Islet precursor cell (in vitro differentiated cells): ENCODE measurements at regions not wholly inside any gene's neighbourhood (a gene's known extent, or its start where the extent isn't known, plus 50 kb on each side); places are given as distances from the start of the nearest gene placed in this dataset.

Experiments used
- DNase-seq: peaks from one replicate; pipeline ENCODE4 v3.0.0-alpha.2; 2018

- no peak for DNase-seq
Measured at GRCh38 chr9:126017758-126018157, 270.6 kb downstream of the PBX3 start.

- no peak for DNase-seq
Measured at GRCh38 chr9:126020836-126021235, 273.7 kb downstream of the PBX3 start.

GRCh38 chr9:126023962-126024361 lies 276.8 kb downstream of the PBX3 start:
- no peak for DNase-seq

GRCh38 chr9:126024581-126025230 lies 277.5 kb downstream of the PBX3 start:
- DNase-seq = no peak

- DNase-seq = no peak
Measured at GRCh38 chr9:126025991-126026390, 278.8 kb downstream of the PBX3 start.

GRCh38 chr9:126027566-126027965 lies 280.4 kb downstream of the PBX3 start:
- no peak for DNase-seq

GRCh38 chr9:126028746-126029145 lies 281.6 kb downstream of the PBX3 start:
- DNase-seq = no peak

GRCh38 chr9:126030716-126031115 lies 283.5 kb downstream of the PBX3 start:
- no peak for DNase-seq

- DNase-seq = no peak
Measured at GRCh38 chr9:126031116-126031515, 283.9 kb downstream of the PBX3 start.

GRCh38 chr9:126032135-126032534 lies 285.0 kb downstream of the PBX3 start:
- DNase-seq = no peak

GRCh38 chr9:126033318-126033717 lies 286.1 kb downstream of the PBX3 start:
- no peak for DNase-seq

GRCh38 chr9:126033956-126034355 lies 286.8 kb downstream of the PBX3 start:
- DNase-seq = no peak

GRCh38 chr9:126036881-126037291 lies 289.7 kb downstream of the PBX3 start:
- DNase-seq = peak; percentile 46

- DNase-seq = no peak
Measured at GRCh38 chr9:126038790-126039189, 287.8 kb upstream of the MVB12B start.

GRCh38 chr9:126043681-126044080 lies 282.9 kb upstream of the MVB12B start:
- DNase-seq = no peak

- peak; percentile 83 for DNase-seq
Measured at GRCh38 chr9:126049088-126049487, 277.5 kb upstream of the MVB12B start.

- no peak for DNase-seq
Measured at GRCh38 chr9:126049896-126050604, 276.6 kb upstream of the MVB12B start.

- DNase-seq = no peak
Measured at GRCh38 chr9:126050605-126050990, 276.0 kb upstream of the MVB12B start.

- DNase-seq = no peak
Measured at GRCh38 chr9:126051446-126052130, 275.0 kb upstream of the MVB12B start.

GRCh38 chr9:126052791-126053190 lies 273.8 kb upstream of the MVB12B start:
- peak; percentile 42 for DNase-seq

GRCh38 chr9:126053913-126054312 lies 272.7 kb upstream of the MVB12B start:
- DNase-seq = no peak

- peak; percentile 74 for DNase-seq
Measured at GRCh38 chr9:126055381-126055985, 271.1 kb upstream of the MVB12B start.

GRCh38 chr9:126056312-126057021 lies 270.2 kb upstream of the MVB12B start:
- DNase-seq = peak; percentile 68
